ENCODE measurements at regions not wholly inside any gene's neighbourhood (a gene's known extent, or its start where the extent isn't known, plus 50 kb on each side); places are given as distances from the start of the nearest gene placed in this dataset.

DNA sequence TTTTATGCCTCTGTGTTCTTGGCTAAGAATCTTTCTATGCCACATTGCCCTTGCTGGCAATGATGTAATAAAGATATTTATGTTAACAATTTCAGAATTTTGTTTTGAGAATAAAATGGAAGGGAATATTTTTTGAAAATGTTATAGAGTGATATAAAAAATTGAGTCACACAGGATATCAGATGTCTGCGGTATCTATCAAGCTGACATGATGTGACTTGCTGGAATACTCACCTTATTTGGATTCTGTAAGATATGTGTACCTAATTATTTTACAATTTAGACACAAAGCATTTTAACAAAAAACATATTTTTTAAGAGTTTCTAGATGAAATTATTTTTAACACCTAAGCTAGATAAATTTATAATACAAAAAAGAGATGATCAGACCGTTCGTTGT lies 660.0 kb upstream of the B3GALT2 start:
- TF ChIP-seq, protein P1, sequence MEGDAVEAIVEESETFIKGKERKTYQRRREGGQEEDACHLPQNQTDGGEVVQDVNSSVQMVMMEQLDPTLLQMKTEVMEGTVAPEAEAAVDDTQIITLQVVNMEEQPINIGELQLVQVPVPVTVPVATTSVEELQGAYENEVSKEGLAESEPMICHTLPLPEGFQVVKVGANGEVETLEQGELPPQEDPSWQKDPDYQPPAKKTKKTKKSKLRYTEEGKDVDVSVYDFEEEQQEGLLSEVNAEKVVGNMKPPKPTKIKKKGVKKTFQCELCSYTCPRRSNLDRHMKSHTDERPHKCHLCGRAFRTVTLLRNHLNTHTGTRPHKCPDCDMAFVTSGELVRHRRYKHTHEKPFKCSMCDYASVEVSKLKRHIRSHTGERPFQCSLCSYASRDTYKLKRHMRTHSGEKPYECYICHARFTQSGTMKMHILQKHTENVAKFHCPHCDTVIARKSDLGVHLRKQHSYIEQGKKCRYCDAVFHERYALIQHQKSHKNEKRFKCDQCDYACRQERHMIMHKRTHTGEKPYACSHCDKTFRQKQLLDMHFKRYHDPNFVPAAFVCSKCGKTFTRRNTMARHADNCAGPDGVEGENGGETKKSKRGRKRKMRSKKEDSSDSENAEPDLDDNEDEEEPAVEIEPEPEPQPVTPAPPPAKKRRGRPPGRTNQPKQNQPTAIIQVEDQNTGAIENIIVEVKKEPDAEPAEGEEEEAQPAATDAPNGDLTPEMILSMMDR (conservative IDR thresholded peaks at IDR 0.05): no peak
- no peak for TF ChIP-seq EZH2 (IDR thresholded peaks at IDR 0.05; ENCODE audit: low read depth)

Data from PC-9 (cell line).